Mesenteric fat pad (tissue), 1 donor: ENCODE measurements at regions not wholly inside any gene's neighbourhood (a gene's known extent, or its start where the extent isn't known, plus 50 kb on each side); places are given as distances from the start of the nearest gene placed in this dataset.
"Not testable (repeated sequence)": the region's sequence is repeated elsewhere in the genome, so short reads cannot be mapped to it uniquely, and the experiment has no call there.

ENCODE experiments used
- DNase-seq: peaks from one replicate; pipeline ENCODE4 v3.0.0-alpha.2; 2020; ENCODE audit warnings: low spot score
- donor health status: DM: yes; HTN: yes; CAD: no.

DNA sequence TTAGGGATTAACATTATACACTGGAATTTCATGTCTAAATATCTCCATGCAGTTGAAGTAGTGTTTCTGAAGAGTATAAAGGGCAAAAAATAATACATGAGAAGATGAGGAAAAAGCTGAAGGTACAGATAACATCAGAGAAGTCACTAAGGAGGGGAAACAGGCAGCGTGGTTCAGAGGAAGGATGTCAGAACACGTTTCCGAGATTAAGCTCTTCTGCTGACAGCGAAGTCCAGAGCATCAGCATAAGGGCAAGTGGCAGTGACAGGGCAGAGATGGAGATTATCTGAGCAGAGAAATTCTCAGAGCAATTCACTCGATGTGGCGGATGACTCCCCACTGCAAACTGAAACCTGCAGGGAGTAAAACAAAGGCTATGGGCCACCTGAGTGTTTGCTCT lies 443.2 kb upstream of the FRG1 start:
- no peak for DNase-seq

GRCh38 chr4:189497996-189498395 lies 442.7 kb upstream of the FRG1 start:
- DNase-seq: no peak

DNA sequence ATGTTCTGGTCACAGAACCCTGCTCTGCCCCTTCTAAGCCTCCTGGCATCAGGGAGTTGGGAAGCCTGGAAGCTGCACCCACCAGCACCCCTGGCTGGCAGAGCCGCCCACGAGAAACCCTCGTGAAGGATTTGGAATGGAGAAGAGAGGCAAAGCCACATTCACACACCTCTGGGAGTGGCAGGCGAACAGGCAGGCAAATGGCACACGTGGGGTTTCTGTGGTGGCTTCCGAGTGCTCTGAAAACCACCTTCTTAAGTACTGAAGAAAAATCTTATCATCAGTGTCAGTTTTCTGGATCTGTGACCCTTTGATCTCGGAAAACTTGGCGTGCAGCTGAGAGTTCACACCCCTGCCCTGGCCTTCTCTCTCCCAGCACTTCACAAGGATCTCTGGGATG lies 442.2 kb upstream of the FRG1 start:
- no peak for DNase-seq

- DNase-seq: no peak
Observed at GRCh38 chr4:189499696-189500095, 441.0 kb upstream of the FRG1 start.

DNA sequence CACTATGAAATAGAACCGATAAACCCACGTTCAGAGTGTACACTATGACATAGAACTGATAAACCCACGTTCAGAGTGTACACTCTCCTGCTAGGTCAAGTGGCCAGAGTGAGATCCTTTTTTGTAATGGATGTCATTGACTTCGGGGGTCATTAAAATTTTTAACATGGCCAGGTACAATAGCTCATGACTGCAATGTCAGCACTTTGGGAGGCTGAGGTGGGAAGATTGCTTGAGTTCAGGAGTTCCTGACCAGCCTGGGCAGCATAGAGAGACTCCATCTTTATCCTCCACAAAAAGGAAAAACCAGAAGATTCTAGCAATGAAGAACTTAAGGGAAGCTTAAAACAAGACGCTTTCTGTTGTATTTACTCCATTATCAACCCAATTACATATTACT lies 439.7 kb upstream of the FRG1 start:
- no peak for DNase-seq

DNA sequence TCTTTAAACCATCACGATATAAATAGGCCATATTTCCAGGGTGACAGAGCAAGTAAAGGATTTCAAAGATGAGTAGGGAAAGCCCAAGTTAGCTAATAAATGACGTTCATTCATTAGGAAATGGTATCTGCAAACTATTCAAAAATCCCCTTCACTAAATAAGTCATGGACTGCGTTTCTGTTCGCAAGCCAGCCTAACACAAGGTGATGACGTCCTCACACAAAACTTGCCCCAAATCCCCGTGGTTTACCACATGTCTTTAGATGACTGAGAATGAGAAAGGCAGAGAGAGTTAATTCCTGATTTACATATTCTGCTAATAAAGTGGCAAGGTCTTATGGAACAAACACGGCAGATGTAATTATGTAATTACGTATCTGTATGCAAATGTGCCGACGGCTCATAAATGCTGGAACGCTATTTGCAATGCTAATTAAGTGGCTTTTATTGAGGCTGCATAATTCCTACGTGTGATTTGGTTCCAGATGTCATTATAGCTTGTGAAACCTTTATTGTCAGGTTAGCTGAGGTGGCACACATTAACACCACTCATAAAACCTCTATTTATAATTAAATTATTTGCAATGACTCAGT lies 437.7 kb upstream of the FRG1 start:
- DNase-seq: no peak

GRCh38 chr4:189504220-189504619 lies 436.5 kb upstream of the FRG1 start:
- no peak for DNase-seq

DNA sequence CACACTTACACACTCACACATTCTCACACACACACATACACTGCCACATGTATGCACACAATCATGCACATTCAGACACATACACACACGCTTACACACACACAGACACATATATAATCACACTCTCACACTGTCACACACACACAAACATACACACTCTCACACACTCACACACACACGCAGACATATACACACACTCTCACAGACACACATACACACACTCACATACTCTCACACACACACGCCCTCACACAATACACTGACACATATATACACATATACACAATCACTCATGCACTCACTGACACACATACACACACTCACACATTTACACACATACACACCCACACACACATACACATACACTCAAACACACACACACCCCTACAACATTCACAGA lies 435.3 kb upstream of the FRG1 start:
- DNase-seq: no peak

DNA sequence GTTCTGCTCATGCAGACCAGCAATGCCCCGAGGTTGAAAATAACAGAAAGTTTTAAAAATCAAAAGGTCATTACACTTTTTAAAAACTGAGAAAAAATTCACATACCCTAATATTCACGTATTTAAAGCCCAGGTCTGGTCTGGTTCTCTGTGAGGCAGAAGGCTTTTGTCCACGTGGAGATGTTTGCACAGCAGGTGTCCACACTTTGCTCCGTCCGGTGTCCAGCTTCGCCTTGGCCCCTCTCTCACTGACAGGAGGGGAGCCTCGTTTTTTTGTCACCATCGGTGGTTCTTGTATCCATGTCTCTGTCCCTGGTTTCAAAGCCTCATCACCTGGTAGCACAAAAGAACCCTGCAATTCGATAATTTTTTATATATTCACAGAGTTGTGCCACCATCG lies 434.6 kb upstream of the FRG1 start:
- no peak for DNase-seq

DNA sequence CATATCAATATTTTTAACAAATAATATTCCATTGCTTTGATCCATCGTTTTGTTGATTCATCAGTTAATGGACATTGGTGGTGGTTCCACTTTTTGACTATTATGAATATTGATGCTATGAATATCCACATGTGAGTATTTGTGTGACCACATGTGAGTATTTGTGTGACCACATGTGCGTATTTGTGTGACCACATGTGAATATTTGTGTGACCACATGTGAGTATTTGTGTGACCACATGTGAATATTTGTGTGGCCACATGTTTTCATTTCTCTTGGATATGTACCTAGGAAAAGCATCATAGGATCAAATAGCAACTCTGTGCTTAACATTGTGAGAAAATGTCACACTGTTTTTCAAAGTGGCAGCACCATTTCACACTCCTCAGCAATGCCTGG lies 433.6 kb upstream of the FRG1 start:
- no peak for DNase-seq

- DNase-seq: no peak
Observed at GRCh38 chr4:189510601-189511000, 430.1 kb upstream of the FRG1 start.

GRCh38 chr4:189511581-189511980 lies 429.1 kb upstream of the FRG1 start:
- DNase-seq: no peak

DNA sequence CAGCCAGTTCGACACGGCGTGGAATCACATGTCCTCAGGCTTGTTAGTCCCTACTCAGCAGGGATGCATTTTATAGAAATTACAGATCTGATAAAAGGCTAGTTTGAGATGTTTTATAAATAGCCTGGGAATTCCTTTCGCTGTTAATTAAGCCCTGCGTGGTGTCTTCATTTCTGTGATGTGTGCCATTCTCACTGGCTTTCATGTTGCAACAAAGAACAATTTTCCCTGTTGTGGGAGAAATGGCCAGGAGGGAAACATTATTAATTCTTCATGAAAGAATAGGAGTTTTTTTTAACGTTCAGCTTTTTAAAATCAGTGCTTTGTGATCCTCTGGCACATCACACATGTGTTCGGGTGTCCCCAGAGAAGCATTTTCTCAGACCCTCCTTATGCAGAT lies 427.3 kb upstream of the FRG1 start:
- no peak for DNase-seq

DNA sequence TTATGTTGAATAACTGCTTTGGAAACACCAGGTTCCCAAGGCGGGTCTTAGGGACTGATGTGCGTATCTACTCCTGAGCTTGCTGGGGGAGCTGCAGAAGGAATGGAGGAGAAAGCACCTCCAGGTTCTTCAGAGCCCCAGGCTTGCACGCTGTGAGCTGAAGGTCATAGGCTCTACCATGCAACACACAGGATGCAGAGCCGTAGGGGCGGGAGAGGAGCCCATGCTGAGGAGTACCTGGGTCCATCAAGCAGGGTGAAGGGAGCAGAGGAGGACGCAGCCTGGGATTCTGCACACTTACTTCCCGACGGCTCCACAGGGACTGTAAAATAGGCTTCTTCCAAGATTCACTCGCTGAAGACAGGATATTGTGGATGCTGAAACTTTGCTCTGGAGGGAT lies 426.5 kb upstream of the FRG1 start:
- no peak for DNase-seq

DNA sequence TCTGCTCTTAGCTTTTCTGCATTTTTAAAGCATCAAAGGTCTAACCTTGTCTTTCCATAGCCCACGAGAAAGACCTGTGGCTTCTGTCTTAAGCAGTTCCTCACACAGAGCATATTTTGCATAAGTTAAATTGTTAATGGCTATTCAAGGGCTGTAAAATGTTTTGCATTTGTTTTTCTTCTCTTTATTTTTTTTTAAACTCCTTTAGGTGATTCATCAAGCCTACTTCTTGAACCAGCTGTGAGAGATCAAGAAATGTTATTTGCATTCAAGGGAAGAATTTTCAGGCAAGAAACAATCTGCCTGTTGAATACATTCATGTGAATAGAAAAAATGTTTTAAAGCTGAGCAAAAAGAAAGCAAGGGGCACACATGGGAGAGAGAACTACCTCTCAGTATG lies 423.8 kb upstream of the FRG1 start:
- no peak for DNase-seq

GRCh38 chr4:189519186-189519585 lies 421.5 kb upstream of the FRG1 start:
- DNase-seq: no peak

- no peak for DNase-seq
Observed at GRCh38 chr4:189525304-189525703, 415.4 kb upstream of the FRG1 start.

DNA sequence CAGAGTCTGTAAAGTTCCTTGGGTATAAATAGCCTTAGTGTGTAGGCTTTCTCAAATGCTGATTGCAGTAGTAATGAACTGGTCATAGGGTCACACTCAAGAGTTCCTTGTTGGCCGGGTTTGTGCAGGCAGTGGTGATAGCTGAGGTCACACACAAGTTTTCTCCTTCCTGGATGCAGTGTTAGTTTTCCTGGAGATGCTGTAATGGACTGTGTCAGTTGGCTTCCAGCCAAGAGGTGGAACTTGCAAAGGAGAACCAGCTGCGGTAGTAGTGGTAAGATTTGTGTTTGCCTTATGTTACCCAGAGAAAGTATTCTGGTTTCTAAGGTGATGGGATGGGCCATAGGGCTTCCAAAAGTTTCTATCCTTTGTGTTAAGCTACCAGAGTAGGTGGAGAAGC lies 409.8 kb upstream of the FRG1 start:
- no peak for DNase-seq

GRCh38 chr4:189533603-189534002 lies 407.1 kb upstream of the FRG1 start:
- no peak for DNase-seq

DNA sequence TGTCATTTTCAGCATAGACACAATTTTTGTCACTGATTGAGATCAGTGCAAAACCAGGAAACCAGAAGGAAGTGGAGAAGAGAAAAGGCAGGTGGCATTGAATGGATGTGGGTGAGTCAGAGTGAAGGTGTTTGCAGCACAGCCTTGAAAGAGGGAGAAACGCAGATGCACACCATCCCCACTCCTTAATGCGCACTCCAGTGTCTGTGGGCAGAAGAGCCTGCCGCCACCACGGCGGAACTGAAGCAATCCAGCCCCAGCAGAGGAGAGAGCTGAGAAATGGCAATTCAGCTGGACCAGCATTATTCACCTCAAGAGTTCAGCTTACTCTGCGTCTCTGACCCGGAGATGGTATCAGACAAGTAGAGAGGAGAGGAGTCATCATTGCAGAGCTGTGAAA lies 393.1 kb upstream of the FRG1 start:
- no peak for DNase-seq

DNA sequence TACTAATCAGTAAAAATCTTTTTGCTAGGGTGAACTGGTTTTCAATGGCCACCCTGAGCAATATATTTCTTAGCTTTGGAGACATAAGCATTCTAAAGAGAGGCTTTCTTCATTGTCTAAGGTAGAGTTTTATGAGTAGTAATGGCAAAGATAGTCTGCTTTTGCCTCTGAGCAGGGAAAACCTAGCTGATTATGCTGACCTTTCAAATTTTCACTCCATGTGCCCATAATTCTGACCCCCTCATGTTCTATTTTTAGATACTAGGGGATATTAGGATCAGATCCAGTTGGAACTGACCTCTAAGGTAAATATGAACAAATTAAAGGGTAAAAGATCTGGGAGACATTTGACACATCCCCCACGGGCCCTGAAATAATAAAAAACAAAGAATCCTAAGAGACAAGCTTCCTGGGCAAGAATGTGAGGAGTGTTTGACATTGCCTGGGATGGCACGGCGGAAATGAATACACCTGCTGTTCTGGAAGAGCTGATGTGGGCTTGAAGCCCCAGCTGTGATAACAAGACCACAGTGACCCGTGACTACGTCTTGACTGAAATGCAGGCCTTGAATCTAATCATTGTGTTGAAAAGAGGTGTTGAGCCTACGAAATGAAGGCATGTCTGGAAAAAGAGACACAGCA lies 392.1 kb upstream of the FRG1 start:
- DNase-seq: no peak

DNA sequence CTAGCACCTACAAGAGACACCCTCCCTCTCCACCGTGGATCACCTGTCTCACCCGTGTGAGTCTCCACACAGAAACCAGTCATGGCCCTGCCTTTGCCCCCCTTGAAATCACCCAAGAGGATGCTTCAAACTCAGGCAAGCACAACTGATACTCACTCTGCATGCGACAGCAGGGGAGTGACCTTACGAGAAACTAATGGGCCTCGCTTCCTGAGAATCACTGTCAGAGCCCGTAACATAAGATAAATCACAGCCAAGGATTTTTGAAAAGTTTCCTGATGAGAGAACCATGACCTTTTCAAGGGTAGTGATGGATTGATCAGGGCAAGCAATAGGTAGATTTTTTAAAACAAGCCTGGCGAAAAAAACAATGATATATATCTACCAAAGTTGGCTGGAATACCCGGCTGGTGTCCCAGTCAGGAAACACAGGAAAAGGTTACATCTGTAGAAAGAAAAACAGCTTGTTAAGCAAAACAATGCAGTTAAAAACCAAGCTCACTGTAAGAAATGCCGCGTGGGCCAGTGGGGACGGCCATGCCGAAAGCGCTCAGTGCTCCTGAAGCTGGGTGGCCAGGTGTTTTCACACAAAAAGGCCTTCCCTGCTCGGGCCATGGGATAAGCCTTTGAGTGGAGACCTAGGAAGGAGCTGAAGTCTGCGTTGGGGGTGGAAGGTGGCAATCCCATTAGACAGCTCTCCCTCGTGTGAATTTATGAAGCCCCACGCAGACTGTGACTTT lies 388.6 kb upstream of the FRG1 start:
- DNase-seq: not testable (repeated sequence)

- not testable (repeated sequence) for DNase-seq
Observed at GRCh38 chr4:189560605-189561004, 380.1 kb upstream of the FRG1 start.
